GM18873 (cell line): ENCODE measurements at regions not wholly inside any gene's neighbourhood (a gene's known extent, or its start where the extent isn't known, plus 50 kb on each side); places are given as distances from the start of the nearest gene placed in this dataset.
A peak's percentile ranks its signal among the peaks of the same experiment; 100 is the strongest.

Experiments
- ATAC-seq: cut with Tn5 transposase; IDR thresholded peaks from one replicate; pipeline ENCODE4 v1.9.1; 2021; ENCODE audit warnings: mild to moderate bottlenecking, moderate library complexity, moderate number of reproducible peaks; ENCODE audit not compliant: unreplicated experiment, low FRiP score

DNA sequence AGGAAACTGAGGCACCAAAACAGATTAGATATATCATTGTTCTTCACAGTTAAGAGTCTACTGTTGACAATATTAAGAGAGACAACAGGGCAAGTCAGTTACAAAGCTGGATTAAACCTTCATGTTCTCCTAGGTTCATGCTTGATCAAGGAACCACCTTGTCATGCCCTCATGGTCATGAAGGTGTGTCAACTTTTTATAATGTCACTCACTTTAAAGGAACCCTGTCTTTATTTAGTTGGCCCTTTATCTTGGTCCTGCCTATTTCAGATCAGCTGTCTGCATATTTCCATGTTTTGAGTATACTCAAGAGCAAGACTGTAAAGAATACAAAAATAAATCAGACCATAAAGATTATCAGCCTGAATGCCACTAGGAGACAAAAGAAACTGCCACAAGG, 140.2 kb upstream of the FAM241A start:
- ATAC-seq, result no peak

GRCh38 chr4:112007391-112007790, 137.9 kb upstream of the FAM241A start:
- no peak for ATAC-seq

- no peak for ATAC-seq
Observed at GRCh38 chr4:112015960-112016359, 129.3 kb upstream of the FAM241A start.

GRCh38 chr4:112023402-112023950, 121.8 kb upstream of the FAM241A start:
- ATAC-seq, result no peak

DNA sequence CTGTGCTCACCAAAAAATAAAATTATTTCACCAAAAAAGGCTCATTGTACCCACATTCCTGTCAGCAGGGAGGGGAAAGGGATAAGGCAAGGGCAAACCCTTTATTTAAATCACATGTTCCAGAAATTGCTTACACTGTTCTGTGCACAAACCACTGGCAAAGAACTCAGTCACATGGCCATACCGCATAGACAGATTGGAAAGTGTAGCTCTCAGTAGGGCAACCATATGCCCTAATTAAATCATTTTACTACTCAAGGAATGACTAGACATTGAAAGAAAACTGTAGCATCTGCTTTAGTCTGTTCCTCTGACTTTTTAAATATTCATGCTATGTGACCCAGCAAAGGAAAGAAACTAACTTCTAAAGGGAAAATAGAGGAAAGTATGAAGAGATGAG, 119.2 kb upstream of the FAM241A start:
- no peak for ATAC-seq

DNA sequence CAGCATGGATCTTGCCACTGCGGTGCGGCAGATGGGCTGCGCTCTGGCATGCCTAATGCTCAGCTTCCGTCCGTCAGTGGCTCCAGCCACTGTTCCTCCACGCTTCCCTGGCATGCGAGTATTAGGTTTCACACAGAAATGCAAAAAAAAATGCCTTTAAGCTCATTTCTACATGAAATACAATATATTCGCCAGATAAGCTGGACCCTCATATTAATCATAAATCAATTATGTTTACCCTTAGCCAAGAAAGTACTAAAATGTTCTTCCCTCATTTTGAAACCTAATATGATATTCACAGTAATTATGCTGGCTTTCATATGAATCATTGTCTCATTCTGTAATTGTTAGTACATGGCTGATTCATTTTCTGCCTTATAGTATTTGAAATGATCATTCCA, 115.5 kb upstream of the FAM241A start:
- ATAC-seq, result no peak

DNA sequence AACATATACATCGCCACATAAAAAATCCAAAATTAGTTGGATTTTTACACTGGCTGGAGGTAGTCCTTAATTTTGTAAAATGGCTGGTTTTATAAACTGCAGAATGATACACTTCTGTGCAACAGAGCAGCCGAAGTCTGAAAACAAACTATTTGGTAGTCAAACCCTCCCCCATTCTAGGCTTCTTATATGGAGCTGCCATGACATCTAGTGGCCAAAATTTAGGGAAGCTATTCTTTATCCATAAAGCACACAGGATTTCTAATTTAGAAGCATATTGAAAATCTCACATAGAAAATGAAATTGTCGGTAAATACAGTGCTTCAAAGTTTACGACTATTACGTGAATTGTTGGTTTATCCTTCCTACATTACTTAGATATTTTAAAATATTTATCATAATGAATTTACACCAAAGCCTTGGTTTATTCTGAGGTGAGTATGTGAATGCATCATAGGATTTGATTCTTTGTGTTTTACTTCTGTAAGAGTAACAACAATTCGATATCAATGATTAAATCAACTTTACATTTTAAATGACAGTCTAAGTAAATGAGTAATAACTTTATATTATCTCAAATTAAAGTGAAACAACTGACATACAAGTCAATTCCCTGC, 113.4 kb upstream of the FAM241A start:
- ATAC-seq, result peak; percentile 66

DNA sequence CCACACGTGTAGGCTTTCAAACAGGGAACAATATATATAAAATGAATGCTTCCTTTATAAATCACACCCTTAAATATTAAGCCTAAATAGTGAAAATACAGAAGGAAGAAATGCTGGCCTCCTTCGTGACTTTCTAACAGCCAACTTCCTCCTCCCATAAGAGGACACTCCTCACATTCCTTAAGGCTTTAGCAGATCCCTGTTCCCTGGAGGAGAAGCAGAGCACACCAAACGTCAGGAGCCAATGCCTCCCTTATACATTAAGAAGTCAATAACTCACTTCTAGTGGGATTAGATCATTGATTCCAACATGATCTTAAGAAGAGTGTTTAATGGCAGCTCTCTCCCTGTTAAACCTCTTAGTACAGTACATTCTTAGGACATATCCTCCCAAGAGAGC, 108.4 kb upstream of the FAM241A start:
- ATAC-seq, result no peak

DNA sequence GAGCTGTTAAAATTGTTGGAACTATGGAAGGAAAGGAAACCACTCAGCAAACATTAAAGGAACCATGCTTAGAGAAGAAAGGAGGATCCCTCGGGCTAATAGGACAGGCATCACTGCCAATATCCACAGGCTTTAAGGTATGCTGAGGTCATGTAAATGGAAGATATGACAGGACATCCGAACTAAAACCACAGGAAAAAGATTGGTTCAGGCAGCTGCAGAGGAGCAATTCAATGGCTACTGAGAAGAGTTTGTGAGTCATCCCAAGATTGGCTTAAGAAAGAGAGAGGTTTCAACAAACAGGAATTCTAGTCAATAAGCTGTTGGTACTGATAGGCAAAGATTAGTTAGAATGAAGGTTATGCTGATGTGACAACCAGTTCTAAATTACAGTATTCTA, 106.4 kb upstream of the FAM241A start:
- ATAC-seq, result no peak

- peak; percentile 72 for ATAC-seq
Observed at GRCh38 chr4:112049119-112049518, 96.1 kb upstream of the FAM241A start.

GRCh38 chr4:112053825-112054350, 91.4 kb upstream of the FAM241A start:
- ATAC-seq, result no peak

DNA sequence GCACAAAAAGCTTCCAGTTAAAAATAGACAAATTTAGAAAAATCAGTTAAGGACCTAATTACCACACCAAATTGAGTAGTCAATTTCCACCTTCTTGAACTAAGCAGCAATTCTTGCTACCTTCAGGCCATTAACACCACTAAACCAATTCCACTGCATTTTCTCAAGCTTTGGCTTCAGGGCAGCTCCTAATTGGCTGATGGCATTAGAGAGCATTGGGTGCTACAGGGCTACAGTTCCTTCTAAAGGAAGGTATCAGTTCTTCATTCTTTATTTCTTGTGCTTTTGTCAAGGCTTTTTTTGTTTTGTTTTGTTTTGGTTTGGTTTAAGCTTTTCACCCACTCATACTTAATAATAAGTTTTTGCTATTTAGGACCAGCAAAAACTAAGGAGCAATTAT, 90.2 kb upstream of the FAM241A start:
- ATAC-seq, result no peak

DNA sequence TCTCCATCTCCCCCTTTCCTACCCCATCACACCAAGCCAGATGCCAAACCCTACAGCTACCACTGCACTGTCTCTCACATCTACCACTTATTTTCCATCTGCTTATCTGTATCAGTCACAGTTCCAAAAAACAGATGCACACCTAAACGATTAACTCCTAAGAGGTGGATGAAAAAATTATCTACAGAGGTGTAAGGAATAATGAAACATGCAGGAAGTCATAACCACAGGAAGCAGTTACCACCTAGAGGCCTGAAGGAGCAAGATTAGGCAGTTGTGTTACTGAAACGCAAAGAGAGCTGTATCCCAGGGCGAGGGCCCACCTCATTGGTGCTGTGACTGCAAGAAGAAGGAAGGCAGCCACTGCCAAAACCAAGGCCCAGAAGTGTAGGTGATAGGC, 87.8 kb upstream of the FAM241A start:
- no peak for ATAC-seq

DNA sequence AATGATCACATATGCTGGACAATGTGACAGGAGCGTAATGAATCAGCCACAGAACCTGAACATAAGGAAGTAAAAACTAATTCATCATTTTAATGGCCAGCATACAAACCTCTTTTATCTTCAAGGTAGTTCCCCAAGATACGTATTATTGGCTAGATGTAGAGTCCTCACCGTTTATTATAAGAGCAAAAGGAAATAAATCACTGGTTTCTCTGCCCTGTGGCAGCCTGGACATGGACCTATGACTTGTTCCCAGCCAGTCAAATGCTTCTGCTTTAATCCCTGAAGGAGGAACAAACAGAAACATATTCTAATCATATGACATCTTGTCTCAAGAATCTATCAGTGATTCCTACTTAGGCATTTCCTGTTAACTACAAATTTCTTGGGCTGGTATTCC, 86.8 kb upstream of the FAM241A start:
- ATAC-seq, result no peak

GRCh38 chr4:112060212-112060611, 85.0 kb upstream of the FAM241A start:
- no peak for ATAC-seq

- ATAC-seq, result no peak
Observed at GRCh38 chr4:112061207-112061817, 83.9 kb upstream of the FAM241A start.

- ATAC-seq, result no peak
Observed at GRCh38 chr4:112063260-112063659, 82.0 kb upstream of the FAM241A start.

GRCh38 chr4:112069110-112069509, 76.1 kb upstream of the FAM241A start:
- no peak for ATAC-seq

DNA sequence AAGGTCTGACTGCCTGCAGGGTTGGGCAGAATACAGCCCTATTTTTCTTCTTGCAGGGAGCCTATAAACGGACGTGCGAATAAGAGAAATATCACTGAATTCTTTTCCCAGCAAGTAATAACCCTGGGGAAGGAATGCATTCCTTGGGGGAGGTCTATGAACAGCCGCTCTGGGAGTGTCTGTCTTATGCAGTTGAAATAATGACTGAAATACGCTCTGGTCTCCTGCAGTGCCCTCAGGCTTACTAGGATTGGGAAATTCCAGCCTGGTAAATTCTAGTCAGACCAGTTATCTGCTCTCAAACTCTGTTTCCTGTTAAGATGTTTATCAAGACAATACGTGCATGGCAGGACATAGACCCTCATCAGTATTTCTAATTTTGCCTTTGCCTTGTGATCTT, 72.1 kb upstream of the FAM241A start:
- ATAC-seq, result no peak

DNA sequence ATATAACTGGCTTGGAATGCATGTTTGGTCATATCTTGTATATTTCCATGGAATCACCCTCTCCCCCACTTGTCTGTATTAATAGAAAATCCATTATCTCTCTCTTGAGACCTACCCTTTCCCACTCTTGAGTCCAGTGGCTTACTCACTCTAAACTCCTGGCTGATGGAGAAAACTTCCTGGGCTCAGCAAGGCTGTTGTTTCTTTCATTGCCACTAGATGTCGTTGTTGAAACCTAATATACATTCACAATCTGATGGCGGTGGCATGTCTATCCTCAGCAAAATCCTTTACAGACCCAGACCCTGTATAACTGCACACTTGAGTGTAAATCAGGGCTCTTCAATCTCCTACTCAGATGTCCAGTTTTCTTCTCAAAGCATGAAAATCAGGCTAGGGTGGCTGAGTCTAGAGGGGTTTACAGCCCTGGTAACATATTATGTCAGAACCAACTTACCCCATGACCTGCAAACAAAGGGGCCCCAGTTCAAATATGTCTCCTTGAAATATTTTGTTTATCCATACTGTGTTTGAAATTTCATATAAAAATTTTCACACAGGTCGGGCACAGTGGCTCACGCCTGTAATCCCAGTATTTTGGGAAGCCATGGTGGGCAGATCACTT, 70.0 kb upstream of the FAM241A start:
- peak; percentile 67 for ATAC-seq

- ATAC-seq, result no peak
Observed at GRCh38 chr4:112075906-112076305, 69.3 kb upstream of the FAM241A start.
